ENCODE measurements at regions not wholly inside any gene's neighbourhood (a gene's known extent, or its start where the extent isn't known, plus 50 kb on each side); places are given as distances from the start of the nearest gene placed in this dataset.
A peak's percentile ranks its signal among the peaks of the same experiment; 100 is the strongest.
"Not testable (repeated sequence)": the region's sequence is repeated elsewhere in the genome, so short reads cannot be mapped to it uniquely, and the experiment has no call there.

- Histone ChIP-seq H3K27me3 (replicated peaks in 1 of 7) (peaks cover 0 to 56% (median 26%) of the 10 kb centered on the region in 7 donors), H3K4me1 (peaks cover 0 to 11% (median 8%) of the 10 kb centered on the region in 6 donors), H3K4me3 (no peak overlapping the region), H3K9me3 (no peaks in the 10 kb centered on the region), H3K36me3 (no peaks in the 10 kb centered on the region), H3K27ac (no peak overlapping the region)
- TF ChIP-seq CTCF (IDR thresholded peaks at IDR 0.05 in 8 of 11, conservative IDR thresholded peaks at IDR 0.05 in 3 of 11) (no peak), POLR2A (IDR thresholded peaks at IDR 0.05) (no peak), POLR2AphosphoS5 (IDR thresholded peaks at IDR 0.05) (no peak)
- intact Hi-C loops (cut with DNase I; ENCODE audit: low total_unique reads): no loop called here
- peak; percentile 39 for DNase-seq
- WGBS, 5 donors: 45 to 59% (median 51%) methylated on average over 12 to 22 of the region's 22 CpGs
Measured at GRCh38 chr22:48485149-48486133, 1342.2 kb downstream of the BRD1 start.

- DNase-seq: peak; percentile 51
- TF ChIP-seq CTCF (IDR thresholded peaks at IDR 0.05 in 8 of 11, conservative IDR thresholded peaks at IDR 0.05 in 3 of 11): no peak
- no peak for TF ChIP-seq POLR2AphosphoS5 (IDR thresholded peaks at IDR 0.05)
Measured at GRCh38 chr22:48483764-48484528, 1343.7 kb downstream of the BRD1 start.

GRCh38 chr22:48482771-48483170 lies 1344.9 kb downstream of the BRD1 start:
- no peak for DNase-seq
- Histone ChIP-seq H3K4me3 (no peak overlapping the region), H3K36me3 (no peaks in the 10 kb centered on the region), H3K27ac (no peak overlapping the region), H3K27me3 (replicated peaks in 1 of 7) (peaks cover 0 to 45% (median 4%) of the 10 kb centered on the region in 7 donors), H3K9me3 (no peaks in the 10 kb centered on the region), H3K4me1 (no peaks in the 10 kb centered on the region)
- WGBS, 5 donors: 64 to 79% (median 70%) methylated on average over 2 of the region's 2 CpGs
- intact Hi-C loops (cut with DNase I; ENCODE audit: low total_unique reads): no loop called here
- TF ChIP-seq POLR2A (IDR thresholded peaks at IDR 0.05): no peak
- TF ChIP-seq POLR2AphosphoS5 (IDR thresholded peaks at IDR 0.05): no peak
- no peak for TF ChIP-seq CTCF (IDR thresholded peaks at IDR 0.05 in 8 of 11, conservative IDR thresholded peaks at IDR 0.05 in 3 of 11)

More at GRCh38 chr22:48483764-48484528, 1343.7 kb downstream of the BRD1 start:
- WGBS, 5 donors: 46 to 58% (median 55%) methylated on average over 12 of the region's 12 CpGs
- H3K4me1 ChIP-seq: no peaks in the 10 kb centered on the region
- no peak overlapping the region for H3K4me3 ChIP-seq
- intact Hi-C loops (cut with DNase I; ENCODE audit: low total_unique reads): no loop called here
- H3K27me3 ChIP-seq (replicated peaks in 1 of 7): peaks cover 0 to 45% (median 14%) of the 10 kb centered on the region in 7 donors
- no peaks in the 10 kb centered on the region for H3K36me3 ChIP-seq
- H3K9me3 ChIP-seq: no peaks in the 10 kb centered on the region
- no peak overlapping the region for H3K27ac ChIP-seq

- H3K9me3 ChIP-seq; intact Hi-C loops (cut with DNase I; ENCODE audit: low total_unique reads); H3K27ac ChIP-seq; H3K4me3 ChIP-seq; H3K4me1 ChIP-seq; H3K36me3 ChIP-seq: not testable (repeated sequence)
- peaks cover 0 to 42% (median 3%) of the 10 kb centered on the region in 7 donors for H3K27me3 ChIP-seq (replicated peaks in 1 of 7)
- 93 to 97% (median 95%) methylated on average over 11 of the region's 11 CpGs for WGBS, 5 donors
- peak; percentile 23 for DNase-seq
Measured at GRCh38 chr22:48482198-48482597, 1345.5 kb downstream of the BRD1 start.

Data from spleen (tissue), 11 donors.